HL-60 (cell line): ENCODE measurements at regions not wholly inside any gene's neighbourhood (a gene's known extent, or its start where the extent isn't known, plus 50 kb on each side); places are given as distances from the start of the nearest gene placed in this dataset.

Source experiments
- DNase-seq, 2 experiments: peaks; one replicate each; pipeline ENCODE4 v3.0.0-alpha.2; 2010 to 2020; ENCODE audit warnings: low read depth in 1 of 2, low spot score in 1 of 2
- H3K27ac ChIP-seq: fragments of 250-450 bp; sonication (Bioruptor Pico); replicated peaks from 2 replicates; pipeline ENCODE4 v1.5.1; 2020; ENCODE audit warnings: mild to moderate bottlenecking, moderate library complexity
- H3K27me3 ChIP-seq: fragments of 250-450 bp; sonication (Bioruptor Pico); 2 replicates; pipeline ENCODE4 v1.5.1; 2021; ENCODE audit warnings: mild to moderate bottlenecking, moderate library complexity; ENCODE audit not compliant: insufficient read depth, poor library complexity, severe bottlenecking
- H3K4me3 ChIP-seq: replicated peaks from 2 replicates; pipeline ENCODE4 v1.5.1; 2011; ENCODE audit warnings: mild to moderate bottlenecking, control low read depth, low read length; ENCODE audit not compliant: insufficient read depth
- GABPA ChIP-seq: IDR thresholded peaks from 2 replicates; pipeline ENCODE4 v1.6.1; 2012; ENCODE audit warnings: low read depth
- POLR2AphosphoS5 ChIP-seq: IDR thresholded peaks from 2 replicates; pipeline ENCODE4 v1.6.1; 2012; ENCODE audit warnings: low read depth
- SPI1 ChIP-seq: IDR thresholded peaks from 2 replicates; pipeline ENCODE4 v1.6.1; 2012; ENCODE audit warnings: low read depth, mild to moderate bottlenecking, borderline replicate concordance
- TF ChIP-seq, protein P1 (sequence below): IDR thresholded peaks from 2 replicates; pipeline ENCODE4 v1.6.1; 2012; ENCODE audit warnings: low read depth; ENCODE audit not compliant: insufficient replicate concordance
- TF ChIP-seq, protein P2 (sequence below): IDR thresholded peaks from one replicate; pipeline ENCODE4 v1.5.1; 2011; ENCODE audit warnings: low read length, control low read depth, inconsistent platforms; ENCODE audit not compliant: insufficient read depth

DNA sequence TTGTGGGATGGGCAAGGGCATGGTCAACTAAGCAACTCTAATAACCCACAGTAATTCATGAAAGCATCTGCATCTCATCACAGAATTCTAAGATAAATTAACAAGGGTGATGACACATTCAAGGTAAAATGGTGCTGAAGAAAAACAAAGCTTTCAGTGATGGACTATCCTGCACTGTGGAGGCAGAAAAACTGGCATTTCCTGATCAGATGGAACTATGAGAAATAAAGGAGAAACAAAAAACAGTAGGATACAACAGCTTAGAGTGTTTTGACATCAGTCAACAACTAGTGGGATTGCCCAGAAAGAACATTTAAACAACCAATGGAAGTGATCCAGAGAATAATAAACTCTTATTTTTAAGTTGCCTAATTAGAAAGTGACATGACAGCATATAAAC lies 327.0 kb downstream of the KLF5 start:
- DNase-seq, result no peak
- Histone ChIP-seq H3K27ac (no peak overlapping the region), H3K27me3 (peaks cover 3% of the 10 kb centered on the region), H3K4me3 (no peak overlapping the region)
- TF ChIP-seq, protein P1, sequence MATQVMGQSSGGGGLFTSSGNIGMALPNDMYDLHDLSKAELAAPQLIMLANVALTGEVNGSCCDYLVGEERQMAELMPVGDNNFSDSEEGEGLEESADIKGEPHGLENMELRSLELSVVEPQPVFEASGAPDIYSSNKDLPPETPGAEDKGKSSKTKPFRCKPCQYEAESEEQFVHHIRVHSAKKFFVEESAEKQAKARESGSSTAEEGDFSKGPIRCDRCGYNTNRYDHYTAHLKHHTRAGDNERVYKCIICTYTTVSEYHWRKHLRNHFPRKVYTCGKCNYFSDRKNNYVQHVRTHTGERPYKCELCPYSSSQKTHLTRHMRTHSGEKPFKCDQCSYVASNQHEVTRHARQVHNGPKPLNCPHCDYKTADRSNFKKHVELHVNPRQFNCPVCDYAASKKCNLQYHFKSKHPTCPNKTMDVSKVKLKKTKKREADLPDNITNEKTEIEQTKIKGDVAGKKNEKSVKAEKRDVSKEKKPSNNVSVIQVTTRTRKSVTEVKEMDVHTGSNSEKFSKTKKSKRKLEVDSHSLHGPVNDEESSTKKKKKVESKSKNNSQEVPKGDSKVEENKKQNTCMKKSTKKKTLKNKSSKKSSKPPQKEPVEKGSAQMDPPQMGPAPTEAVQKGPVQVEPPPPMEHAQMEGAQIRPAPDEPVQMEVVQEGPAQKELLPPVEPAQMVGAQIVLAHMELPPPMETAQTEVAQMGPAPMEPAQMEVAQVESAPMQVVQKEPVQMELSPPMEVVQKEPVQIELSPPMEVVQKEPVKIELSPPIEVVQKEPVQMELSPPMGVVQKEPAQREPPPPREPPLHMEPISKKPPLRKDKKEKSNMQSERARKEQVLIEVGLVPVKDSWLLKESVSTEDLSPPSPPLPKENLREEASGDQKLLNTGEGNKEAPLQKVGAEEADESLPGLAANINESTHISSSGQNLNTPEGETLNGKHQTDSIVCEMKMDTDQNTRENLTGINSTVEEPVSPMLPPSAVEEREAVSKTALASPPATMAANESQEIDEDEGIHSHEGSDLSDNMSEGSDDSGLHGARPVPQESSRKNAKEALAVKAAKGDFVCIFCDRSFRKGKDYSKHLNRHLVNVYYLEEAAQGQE, result no peak

DNA sequence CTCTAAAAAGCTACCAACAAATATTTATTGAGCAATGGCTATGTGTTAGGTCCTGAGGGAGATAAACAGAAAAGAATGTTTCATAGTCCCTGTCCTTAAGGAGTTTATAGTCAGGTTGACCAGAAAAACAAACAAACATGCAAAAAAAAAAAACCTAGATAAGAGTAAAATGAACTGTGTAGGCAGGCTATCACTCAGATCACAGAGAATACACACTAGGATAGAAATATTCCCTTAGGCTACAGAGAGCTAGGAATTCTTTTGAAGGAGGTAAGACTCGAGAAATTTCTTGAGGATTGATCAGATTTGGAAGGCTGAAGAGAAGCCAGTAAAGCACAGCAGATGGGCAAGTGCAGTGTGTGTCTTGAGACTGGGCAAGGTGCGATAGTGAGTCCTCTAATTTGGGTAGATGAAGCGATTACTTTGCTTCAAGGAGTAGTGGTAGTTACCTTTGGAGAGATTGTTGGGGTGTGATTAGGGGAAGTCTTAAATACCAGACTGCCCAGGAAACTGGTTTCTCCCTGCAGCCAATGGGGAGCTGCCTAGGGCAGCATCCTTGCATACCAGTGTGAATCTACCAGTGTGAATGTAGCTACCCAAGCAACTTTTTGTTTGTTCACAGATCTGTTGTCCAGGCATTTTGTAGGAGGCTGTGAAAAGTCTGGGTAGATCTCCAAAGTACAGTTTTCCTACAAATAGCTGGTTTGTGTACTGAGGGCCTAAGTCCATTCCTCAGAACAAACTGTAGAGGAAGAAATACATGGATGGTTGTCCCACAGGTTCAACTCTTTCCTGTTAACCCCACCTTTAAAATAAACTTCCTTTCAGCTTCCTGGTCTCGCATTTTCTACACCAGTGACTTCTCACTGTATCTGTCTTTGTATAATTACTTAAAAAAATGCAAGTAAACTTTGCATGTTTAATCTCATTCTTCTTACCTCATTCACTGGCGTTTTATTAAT lies 314.1 kb downstream of the KLF5 start:
- DNase-seq, result no peak
- TF ChIP-seq, protein P2, sequence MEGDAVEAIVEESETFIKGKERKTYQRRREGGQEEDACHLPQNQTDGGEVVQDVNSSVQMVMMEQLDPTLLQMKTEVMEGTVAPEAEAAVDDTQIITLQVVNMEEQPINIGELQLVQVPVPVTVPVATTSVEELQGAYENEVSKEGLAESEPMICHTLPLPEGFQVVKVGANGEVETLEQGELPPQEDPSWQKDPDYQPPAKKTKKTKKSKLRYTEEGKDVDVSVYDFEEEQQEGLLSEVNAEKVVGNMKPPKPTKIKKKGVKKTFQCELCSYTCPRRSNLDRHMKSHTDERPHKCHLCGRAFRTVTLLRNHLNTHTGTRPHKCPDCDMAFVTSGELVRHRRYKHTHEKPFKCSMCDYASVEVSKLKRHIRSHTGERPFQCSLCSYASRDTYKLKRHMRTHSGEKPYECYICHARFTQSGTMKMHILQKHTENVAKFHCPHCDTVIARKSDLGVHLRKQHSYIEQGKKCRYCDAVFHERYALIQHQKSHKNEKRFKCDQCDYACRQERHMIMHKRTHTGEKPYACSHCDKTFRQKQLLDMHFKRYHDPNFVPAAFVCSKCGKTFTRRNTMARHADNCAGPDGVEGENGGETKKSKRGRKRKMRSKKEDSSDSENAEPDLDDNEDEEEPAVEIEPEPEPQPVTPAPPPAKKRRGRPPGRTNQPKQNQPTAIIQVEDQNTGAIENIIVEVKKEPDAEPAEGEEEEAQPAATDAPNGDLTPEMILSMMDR, result no peak
- TF ChIP-seq POLR2AphosphoS5 (no peak), SPI1 (no peak), GABPA (no peak)
- TF ChIP-seq, protein P1, result no peak
- H3K4me3 ChIP-seq, result no peak overlapping the region
- no peak overlapping the region for H3K27ac ChIP-seq
- H3K27me3 ChIP-seq, result no peaks in the 10 kb centered on the region

DNA sequence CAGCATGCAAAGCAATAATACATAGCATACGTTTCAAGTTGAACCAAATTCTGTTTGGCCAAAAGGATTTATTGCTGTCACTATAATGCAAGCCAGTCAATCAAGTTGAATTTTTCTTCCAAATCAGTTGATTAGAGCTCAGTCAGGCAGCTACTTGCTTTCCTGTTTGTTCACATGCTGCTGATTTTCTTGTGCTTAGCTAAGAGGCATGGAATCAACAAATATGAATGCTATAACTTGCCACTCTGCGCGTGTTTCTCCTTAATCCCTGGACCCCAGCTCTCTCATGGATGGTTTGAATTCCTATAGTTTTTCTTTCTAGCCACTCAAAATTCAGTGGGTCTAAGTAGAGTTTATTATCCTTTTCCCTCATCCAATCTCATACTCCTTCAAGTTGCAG lies 311.3 kb downstream of the KLF5 start:
- Histone ChIP-seq H3K27me3 (peaks cover 3% of the 10 kb centered on the region), H3K4me3 (no peak overlapping the region), H3K27ac (no peak overlapping the region)
- TF ChIP-seq, protein P1, result no peak
- TF ChIP-seq POLR2AphosphoS5 (no peak), SPI1 (no peak), GABPA (no peak)
- TF ChIP-seq, protein P2, result no peak
- DNase-seq, result no peak
